Thyroid gland (tissue), 4 donors: ENCODE measurements at regions not wholly inside any gene's neighbourhood (a gene's known extent, or its start where the extent isn't known, plus 50 kb on each side); places are given as distances from the start of the nearest gene placed in this dataset.

Experiments
- DNase-seq, 2 donors: peaks; one replicate each; pipeline ENCODE4 v3.0.0-alpha.2; 2019
- H3K27ac ChIP-seq, 3 donors: fragments of 200-600 bp; sonication (generic); 1 replicate in 2 of 3; 2 replicates in 1 of 3; pipeline ENCODE4 v1.5.1; 2016 to 2019; ENCODE audit warnings: mild to moderate bottlenecking in 1 of 3, moderate library complexity in 1 of 3
- H3K27me3 ChIP-seq: fragments of 200-600 bp; sonication (generic); one replicate; pipeline ENCODE4 v1.5.1; 2019
- H3K36me3 ChIP-seq, 2 donors: fragments of 200-600 bp; sonication (generic); one replicate each; pipeline ENCODE4 v1.5.1; 2016 to 2019
- H3K4me1 ChIP-seq, 2 donors: fragments of 200-600 bp; sonication (generic); one replicate each; pipeline ENCODE4 v1.5.1; 2017 to 2019
- H3K4me3 ChIP-seq, 3 donors: fragments of 200-600 bp; sonication (generic); replicated peaks in 1 of 3; 1 replicate in 2 of 3; 2 replicates in 1 of 3; pipeline ENCODE4 v1.5.1; 2016; ENCODE audit warnings: mild to moderate bottlenecking in 1 of 3
- H3K9me3 ChIP-seq: fragments of 200-600 bp; sonication (generic); one replicate; pipeline ENCODE4 v1.5.1; 2017
- POLR2A ChIP-seq, 2 donors: fragments of 450-650 bp; IDR thresholded peaks; one replicate each; pipeline ENCODE4 v1.6.1; 2017; ENCODE audit warnings: antibody characterized with exemption in 2 of 2, mild to moderate bottlenecking in 2 of 2, moderate library complexity in 1 of 2
- WGBS, 2 donors: methylation state at CpG; one replicate each; pipeline ENCODE4 v1.1.5; 2017; 5-methylcytosine and 5-hydroxymethylcytosine counted together
- intact Hi-C: fragments of 100-400 bp; cut with DNase I; formaldehyde crosslinking; loops from one replicate; pipeline ENCODE4 v1.15.1; 2023
- TF ChIP-seq, protein P1 (sequence below), 6 experiments: fragments of 200-600 bp in 3 of 6; fragments of 450-650 bp in 3 of 6; sonication (generic) in 3 of 6; IDR thresholded peaks; one replicate each; pipeline ENCODE4 v1.5.1; 2016 to 2019; ENCODE audit warnings: antibody characterized with exemption in 6 of 6, mild to moderate bottlenecking in 2 of 6, inconsistent platforms in 1 of 6, moderate library complexity in 1 of 6

DNA sequence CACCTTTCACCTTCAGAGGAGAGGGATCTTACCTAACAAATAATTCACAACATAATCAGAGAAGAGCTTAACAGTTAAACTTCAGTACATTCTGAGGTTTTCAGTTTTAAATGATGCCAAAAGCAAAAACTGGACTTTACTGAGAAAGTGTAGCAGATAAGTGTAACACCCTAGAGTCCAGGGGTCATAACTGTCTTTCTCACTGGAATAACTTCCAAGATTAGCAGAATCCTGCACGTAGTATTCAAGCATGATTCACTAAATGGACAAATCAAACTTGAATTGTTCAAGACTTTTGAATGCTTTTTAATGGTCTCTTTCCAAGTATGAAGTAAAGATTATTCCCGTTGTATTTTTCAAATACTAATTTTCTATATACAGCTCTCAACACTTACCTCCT is 180.1 kb upstream of the NREP start:
- TF ChIP-seq, protein P1, sequence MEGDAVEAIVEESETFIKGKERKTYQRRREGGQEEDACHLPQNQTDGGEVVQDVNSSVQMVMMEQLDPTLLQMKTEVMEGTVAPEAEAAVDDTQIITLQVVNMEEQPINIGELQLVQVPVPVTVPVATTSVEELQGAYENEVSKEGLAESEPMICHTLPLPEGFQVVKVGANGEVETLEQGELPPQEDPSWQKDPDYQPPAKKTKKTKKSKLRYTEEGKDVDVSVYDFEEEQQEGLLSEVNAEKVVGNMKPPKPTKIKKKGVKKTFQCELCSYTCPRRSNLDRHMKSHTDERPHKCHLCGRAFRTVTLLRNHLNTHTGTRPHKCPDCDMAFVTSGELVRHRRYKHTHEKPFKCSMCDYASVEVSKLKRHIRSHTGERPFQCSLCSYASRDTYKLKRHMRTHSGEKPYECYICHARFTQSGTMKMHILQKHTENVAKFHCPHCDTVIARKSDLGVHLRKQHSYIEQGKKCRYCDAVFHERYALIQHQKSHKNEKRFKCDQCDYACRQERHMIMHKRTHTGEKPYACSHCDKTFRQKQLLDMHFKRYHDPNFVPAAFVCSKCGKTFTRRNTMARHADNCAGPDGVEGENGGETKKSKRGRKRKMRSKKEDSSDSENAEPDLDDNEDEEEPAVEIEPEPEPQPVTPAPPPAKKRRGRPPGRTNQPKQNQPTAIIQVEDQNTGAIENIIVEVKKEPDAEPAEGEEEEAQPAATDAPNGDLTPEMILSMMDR (IDR thresholded peaks at IDR 0.05), result no peak
- no peak for TF ChIP-seq POLR2A (IDR thresholded peaks at IDR 0.05)
- DNase-seq, result no peak
- Histone ChIP-seq H3K4me3 (no peak overlapping the region), H3K9me3 (no peaks in the 10 kb centered on the region), H3K27me3 (no peaks in the 10 kb centered on the region), H3K4me1 (no peaks in the 10 kb centered on the region), H3K27ac (no peak overlapping the region), H3K36me3 (no peaks in the 10 kb centered on the region)
- intact Hi-C loops, result no loop called here
- WGBS, 2 donors, result 74 to 81% methylated on average over 2 of the region's 2 CpGs

DNA sequence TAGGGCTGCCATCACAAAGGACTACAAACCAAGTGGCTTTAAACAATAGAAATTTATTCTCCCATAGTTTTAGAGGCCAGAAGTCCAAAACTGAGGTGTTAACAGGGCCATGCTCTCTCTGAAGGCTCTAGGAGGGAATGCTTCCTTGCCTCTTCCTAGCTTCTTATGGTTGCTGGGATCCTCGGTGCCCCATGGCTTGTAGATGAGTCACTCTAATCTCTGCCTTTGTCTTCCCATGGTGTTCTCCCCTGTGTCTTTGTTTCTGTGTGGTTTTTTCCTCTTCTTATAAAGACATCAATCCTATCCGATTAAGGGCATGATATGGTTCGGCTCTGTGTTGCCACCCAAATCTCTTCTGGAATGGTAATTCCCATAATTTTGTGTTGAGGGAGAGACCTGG is 178.8 kb upstream of the NREP start:
- DNase-seq, result no peak
- Histone ChIP-seq H3K27ac (no peak overlapping the region), H3K9me3 (no peaks in the 10 kb centered on the region), H3K36me3 (no peaks in the 10 kb centered on the region), H3K4me1 (no peaks in the 10 kb centered on the region), H3K4me3 (no peak overlapping the region), H3K27me3 (no peaks in the 10 kb centered on the region)
- no peak for TF ChIP-seq POLR2A (IDR thresholded peaks at IDR 0.05)
- TF ChIP-seq, protein P1 (IDR thresholded peaks at IDR 0.05), result no peak
- intact Hi-C loops, result no loop called here
- 95% methylated on average over 3 of the region's 3 CpGs for WGBS, 2 donors

DNA sequence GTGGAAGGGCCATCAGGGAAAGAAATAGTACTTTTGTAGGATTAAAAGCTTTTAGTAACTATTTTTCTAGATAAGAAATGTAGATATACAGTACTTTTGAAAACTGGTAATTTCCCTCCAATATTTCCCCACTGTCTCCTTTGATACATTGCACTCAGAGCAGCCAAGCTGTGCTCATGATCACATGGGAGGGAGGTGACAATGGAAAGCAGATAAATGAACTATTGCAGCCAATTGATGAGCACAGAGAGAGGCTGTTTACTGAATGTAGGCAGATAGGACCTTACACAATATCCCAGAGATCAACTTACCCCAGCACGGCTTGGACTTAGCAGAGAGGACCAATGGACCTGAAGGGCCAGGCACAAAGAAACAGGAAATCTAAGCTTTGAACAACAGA is 178.0 kb upstream of the NREP start:
- intact Hi-C loops, result no loop called here
- H3K27me3 ChIP-seq, result no peaks in the 10 kb centered on the region
- no peak for DNase-seq
- H3K36me3 ChIP-seq, result no peaks in the 10 kb centered on the region
- H3K9me3 ChIP-seq, result no peaks in the 10 kb centered on the region
- H3K4me3 ChIP-seq, result no peak overlapping the region
- no peak for TF ChIP-seq POLR2A (IDR thresholded peaks at IDR 0.05)
- TF ChIP-seq, protein P1 (IDR thresholded peaks at IDR 0.05), result no peak
- WGBS, 2 donors, result 74% methylated on average over 1 of the region's 1 CpG
- H3K27ac ChIP-seq, result no peak overlapping the region
- H3K4me1 ChIP-seq, result no peaks in the 10 kb centered on the region

DNA sequence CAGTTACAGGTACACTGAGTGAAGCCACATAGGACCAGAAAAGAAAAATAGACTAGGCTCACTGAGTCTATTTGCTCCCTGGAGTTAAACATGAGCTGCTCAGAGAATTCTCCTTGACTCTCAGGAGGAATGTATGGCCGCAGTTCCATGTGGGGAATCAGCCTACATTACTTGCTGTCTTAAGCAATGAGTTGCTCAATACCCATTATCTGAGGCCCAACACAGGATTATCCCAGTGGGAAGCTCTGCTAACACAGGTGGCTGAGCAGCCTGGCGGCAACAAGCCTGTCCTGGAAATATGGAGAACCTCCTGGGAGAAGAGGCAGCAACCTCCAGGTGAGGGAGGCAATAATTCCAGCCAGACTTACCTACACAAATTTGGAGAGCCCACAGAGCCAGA is 177.5 kb upstream of the NREP start:
- Histone ChIP-seq H3K9me3 (no peaks in the 10 kb centered on the region), H3K36me3 (no peaks in the 10 kb centered on the region), H3K27ac (no peak overlapping the region), H3K27me3 (no peaks in the 10 kb centered on the region), H3K4me1 (no peaks in the 10 kb centered on the region), H3K4me3 (no peak overlapping the region)
- no peak for DNase-seq
- 47 to 77% methylated on average over 2 of the region's 2 CpGs for WGBS, 2 donors
- TF ChIP-seq POLR2A (IDR thresholded peaks at IDR 0.05), result no peak
- TF ChIP-seq, protein P1 (IDR thresholded peaks at IDR 0.05), result no peak
- intact Hi-C loops, result no loop called here

DNA sequence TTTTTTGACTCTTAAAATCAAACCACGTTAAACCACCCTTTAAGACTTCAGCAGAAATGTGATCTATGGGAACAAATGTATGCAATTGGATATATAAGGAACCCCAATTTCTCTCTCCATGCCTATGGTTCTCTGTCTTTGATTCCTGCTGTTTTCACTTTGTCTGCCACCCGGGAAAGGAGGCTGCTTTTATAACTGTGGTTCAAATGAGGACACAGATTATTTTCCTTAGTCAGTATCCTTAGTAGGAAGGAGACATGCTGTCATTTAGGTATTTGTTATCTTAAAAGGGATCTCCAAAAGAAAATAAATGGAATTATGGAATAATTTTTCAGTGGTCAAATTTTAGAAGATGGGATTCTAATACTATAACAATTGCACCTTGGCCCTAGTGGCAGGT is 176.1 kb upstream of the NREP start:
- Histone ChIP-seq H3K4me1 (no peaks in the 10 kb centered on the region), H3K9me3 (no peaks in the 10 kb centered on the region), H3K27ac (no peak overlapping the region), H3K4me3 (no peak overlapping the region), H3K27me3 (no peaks in the 10 kb centered on the region), H3K36me3 (no peaks in the 10 kb centered on the region)
- intact Hi-C loops, result no loop called here
- DNase-seq, result no peak
- TF ChIP-seq, protein P1 (IDR thresholded peaks at IDR 0.05), result no peak
- TF ChIP-seq POLR2A (IDR thresholded peaks at IDR 0.05), result no peak
- WGBS, 2 donors, result 56% methylated on average over 2 of the region's 2 CpGs
